ENCODE measurements at regions not wholly inside any gene's neighbourhood (a gene's known extent, or its start where the extent isn't known, plus 50 kb on each side); places are given as distances from the start of the nearest gene placed in this dataset.

GRCh38 chr9:96072930-96073329 lies 197.4 kb downstream of the ERCC6L2 start:
- Histone ChIP-seq H3K27ac (no peak overlapping the region), H3K36me3 (no peaks in the 10 kb centered on the region), H3K4me3 (no peak overlapping the region), H3K9ac (ENCODE audit: low read depth in 2 of 2, low read length in 2 of 2) (no peak overlapping the region), H3K27me3 (no peaks in the 10 kb centered on the region), H3K9me3 (no peaks in the 10 kb centered on the region), H3K4me1 (no peaks in the 10 kb centered on the region)
- no peak for DNase-seq
- intact Hi-C loops (cut with DNase I): no loop called here
- TF ChIP-seq CTCF (IDR thresholded peaks at IDR 0.05): no peak

- intact Hi-C loops (cut with DNase I): no loop called here
- Histone ChIP-seq H3K4me1 (no peaks in the 10 kb centered on the region), H3K4me3 (no peak overlapping the region), H3K36me3 (no peaks in the 10 kb centered on the region), H3K27me3 (no peaks in the 10 kb centered on the region), H3K27ac (no peak overlapping the region), H3K9me3 (no peaks in the 10 kb centered on the region), H3K9ac (ENCODE audit: low read depth in 2 of 2, low read length in 2 of 2) (no peak overlapping the region)
- TF ChIP-seq CTCF (IDR thresholded peaks at IDR 0.05): no peak
- no peak for DNase-seq
Measured at GRCh38 chr9:96071815-96072124, 196.3 kb downstream of the ERCC6L2 start.

GRCh38 chr9:96071076-96071814 lies 195.8 kb downstream of the ERCC6L2 start:
- intact Hi-C loops (cut with DNase I): no loop called here
- Histone ChIP-seq H3K4me1 (no peaks in the 10 kb centered on the region), H3K9ac (ENCODE audit: low read depth in 2 of 2, low read length in 2 of 2) (no peak overlapping the region), H3K27ac (no peak overlapping the region), H3K27me3 (no peaks in the 10 kb centered on the region), H3K4me3 (no peak overlapping the region), H3K9me3 (no peaks in the 10 kb centered on the region), H3K36me3 (no peaks in the 10 kb centered on the region)
- DNase-seq: no peak
- peak; percentile 36 for TF ChIP-seq CTCF (IDR thresholded peaks at IDR 0.05)

GRCh38 chr9:96069629-96070220 lies 194.2 kb downstream of the ERCC6L2 start:
- intact Hi-C loops (cut with DNase I): no loop called here
- TF ChIP-seq CTCF (IDR thresholded peaks at IDR 0.05): no peak
- Histone ChIP-seq H3K9ac (ENCODE audit: low read depth in 2 of 2, low read length in 2 of 2) (no peak overlapping the region), H3K4me3 (no peak overlapping the region), H3K4me1 (no peaks in the 10 kb centered on the region), H3K27me3 (no peaks in the 10 kb centered on the region), H3K36me3 (no peaks in the 10 kb centered on the region), H3K9me3 (no peaks in the 10 kb centered on the region), H3K27ac (no peak overlapping the region)
- DNase-seq: no peak

GRCh38 chr9:96068511-96068910 lies 193.0 kb downstream of the ERCC6L2 start:
- intact Hi-C loops (cut with DNase I): no loop called here
- H3K4me3 ChIP-seq: no peak overlapping the region
- H3K9ac ChIP-seq (ENCODE audit: low read depth in 2 of 2, low read length in 2 of 2): no peak overlapping the region
- no peaks in the 10 kb centered on the region for H3K27me3 ChIP-seq
- DNase-seq: no peak
- no peaks in the 10 kb centered on the region for H3K4me1 ChIP-seq
- no peak for TF ChIP-seq CTCF (IDR thresholded peaks at IDR 0.05)
- H3K36me3 ChIP-seq: no peaks in the 10 kb centered on the region
- H3K27ac ChIP-seq: no peak overlapping the region
- H3K9me3 ChIP-seq: no peaks in the 10 kb centered on the region
